ENCODE measurements at regions not wholly inside any gene's neighbourhood (a gene's known extent, or its start where the extent isn't known, plus 50 kb on each side); places are given as distances from the start of the nearest gene placed in this dataset.

GRCh38 chr6:168196881-168197635 lies 118.0 kb upstream of the FRMD1 start:
- DNase-seq (ENCODE audit: low spot score): no peak
- Histone ChIP-seq H3K79me2 (no peaks in the 10 kb centered on the region), H3K36me3 (replicated peaks; ENCODE audit: insufficient read depth, low read depth) (no peaks in the 10 kb centered on the region), H2AFZ (no peak overlapping the region), H3K4me1 (ENCODE audit: insufficient read depth) (no peaks in the 10 kb centered on the region), H3K9me3 (ENCODE audit: low read depth) (no peaks in the 10 kb centered on the region), H3K9me2 (replicated peaks; ENCODE audit: insufficient read depth) (no peaks in the 10 kb centered on the region), H4K20me1 (ENCODE audit: insufficient read depth, poor library complexity, severe bottlenecking) (no peaks in the 10 kb centered on the region), H3K27ac (no peak overlapping the region), H3K27me3 (no peaks in the 10 kb centered on the region), H3K4me2 (no peak overlapping the region), H3K4me3 (no peak overlapping the region)
- TF ChIP-seq EZH2 (IDR thresholded peaks at IDR 0.05; ENCODE audit: borderline replicate concordance) (no peak), CTCF (IDR thresholded peaks at IDR 0.05; ENCODE audit: poor library complexity) (no peak), EZH2phosphoT487 (IDR thresholded peaks at IDR 0.05; ENCODE audit: low read depth, severe bottlenecking, unreplicated experiment) (no peak)
- WGBS (ENCODE audit: low lambda C conversion rate, missing lambda C conversion rate): 91% methylated on average over 25 of the region's 25 CpGs

GRCh38 chr6:168196385-168196860 lies 117.4 kb upstream of the FRMD1 start:
- H3K9me2 ChIP-seq (replicated peaks; ENCODE audit: insufficient read depth): no peaks in the 10 kb centered on the region
- no peaks in the 10 kb centered on the region for H3K4me1 ChIP-seq (ENCODE audit: insufficient read depth)
- no peak overlapping the region for H2AFZ ChIP-seq
- H4K20me1 ChIP-seq (ENCODE audit: insufficient read depth, poor library complexity, severe bottlenecking): no peaks in the 10 kb centered on the region
- TF ChIP-seq EZH2phosphoT487 (IDR thresholded peaks at IDR 0.05; ENCODE audit: low read depth, severe bottlenecking, unreplicated experiment) (no peak), CTCF (IDR thresholded peaks at IDR 0.05; ENCODE audit: poor library complexity) (no peak), EZH2 (IDR thresholded peaks at IDR 0.05; ENCODE audit: borderline replicate concordance) (no peak)
- 62% methylated on average over 14 of the region's 14 CpGs for WGBS (ENCODE audit: low lambda C conversion rate, missing lambda C conversion rate)
- H3K36me3 ChIP-seq (replicated peaks; ENCODE audit: insufficient read depth, low read depth): no peaks in the 10 kb centered on the region
- DNase-seq (ENCODE audit: low spot score): no peak
- H3K4me2 ChIP-seq: peak overlapping the region; percentile 41
- H3K79me2 ChIP-seq: no peaks in the 10 kb centered on the region
- H3K9me3 ChIP-seq (ENCODE audit: low read depth): no peaks in the 10 kb centered on the region
- H3K27ac ChIP-seq: no peak overlapping the region
- H3K4me3 ChIP-seq: no peak overlapping the region
- no peaks in the 10 kb centered on the region for H3K27me3 ChIP-seq

GRCh38 chr6:168195712-168196111 lies 116.7 kb upstream of the FRMD1 start:
- H3K27me3 ChIP-seq: no peaks in the 10 kb centered on the region
- H3K4me3 ChIP-seq: no peak overlapping the region
- H3K79me2 ChIP-seq: no peaks in the 10 kb centered on the region
- no peak overlapping the region for H2AFZ ChIP-seq
- TF ChIP-seq EZH2phosphoT487 (IDR thresholded peaks at IDR 0.05; ENCODE audit: low read depth, severe bottlenecking, unreplicated experiment) (no peak), EZH2 (IDR thresholded peaks at IDR 0.05; ENCODE audit: borderline replicate concordance) (no peak), CTCF (IDR thresholded peaks at IDR 0.05; ENCODE audit: poor library complexity) (no peak)
- no peaks in the 10 kb centered on the region for H3K9me2 ChIP-seq (replicated peaks; ENCODE audit: insufficient read depth)
- no peak overlapping the region for H3K4me2 ChIP-seq
- no peaks in the 10 kb centered on the region for H3K4me1 ChIP-seq (ENCODE audit: insufficient read depth)
- no peaks in the 10 kb centered on the region for H3K36me3 ChIP-seq (replicated peaks; ENCODE audit: insufficient read depth, low read depth)
- no peak for DNase-seq (ENCODE audit: low spot score)
- WGBS (ENCODE audit: low lambda C conversion rate, missing lambda C conversion rate): 91% methylated on average over 10 of the region's 10 CpGs
- H4K20me1 ChIP-seq (ENCODE audit: insufficient read depth, poor library complexity, severe bottlenecking): no peaks in the 10 kb centered on the region
- no peak overlapping the region for H3K27ac ChIP-seq
- no peaks in the 10 kb centered on the region for H3K9me3 ChIP-seq (ENCODE audit: low read depth)

Measured in hepatocyte (in vitro differentiated cells).